Epithelial cell of proximal tubule (primary cell): ENCODE measurements at regions not wholly inside any gene's neighbourhood (a gene's known extent, or its start where the extent isn't known, plus 50 kb on each side); places are given as distances from the start of the nearest gene placed in this dataset.
A peak's percentile ranks its signal among the peaks of the same experiment; 100 is the strongest.

Source experiments
- DNase-seq: peaks from one replicate; pipeline ENCODE4 v3.0.0-alpha.2; 2011; ENCODE audit warnings: low read depth
- H3K4me3 ChIP-seq: 2 replicates; pipeline ENCODE4 v1.5.1; 2011; ENCODE audit warnings: low read depth, mild to moderate bottlenecking, low read length
- TF ChIP-seq, protein P1 (sequence below): conservative IDR thresholded peaks from 2 replicates; pipeline ENCODE4 v1.5.1; 2012; ENCODE audit warnings: low read depth, mild to moderate bottlenecking, low read length

DNA sequence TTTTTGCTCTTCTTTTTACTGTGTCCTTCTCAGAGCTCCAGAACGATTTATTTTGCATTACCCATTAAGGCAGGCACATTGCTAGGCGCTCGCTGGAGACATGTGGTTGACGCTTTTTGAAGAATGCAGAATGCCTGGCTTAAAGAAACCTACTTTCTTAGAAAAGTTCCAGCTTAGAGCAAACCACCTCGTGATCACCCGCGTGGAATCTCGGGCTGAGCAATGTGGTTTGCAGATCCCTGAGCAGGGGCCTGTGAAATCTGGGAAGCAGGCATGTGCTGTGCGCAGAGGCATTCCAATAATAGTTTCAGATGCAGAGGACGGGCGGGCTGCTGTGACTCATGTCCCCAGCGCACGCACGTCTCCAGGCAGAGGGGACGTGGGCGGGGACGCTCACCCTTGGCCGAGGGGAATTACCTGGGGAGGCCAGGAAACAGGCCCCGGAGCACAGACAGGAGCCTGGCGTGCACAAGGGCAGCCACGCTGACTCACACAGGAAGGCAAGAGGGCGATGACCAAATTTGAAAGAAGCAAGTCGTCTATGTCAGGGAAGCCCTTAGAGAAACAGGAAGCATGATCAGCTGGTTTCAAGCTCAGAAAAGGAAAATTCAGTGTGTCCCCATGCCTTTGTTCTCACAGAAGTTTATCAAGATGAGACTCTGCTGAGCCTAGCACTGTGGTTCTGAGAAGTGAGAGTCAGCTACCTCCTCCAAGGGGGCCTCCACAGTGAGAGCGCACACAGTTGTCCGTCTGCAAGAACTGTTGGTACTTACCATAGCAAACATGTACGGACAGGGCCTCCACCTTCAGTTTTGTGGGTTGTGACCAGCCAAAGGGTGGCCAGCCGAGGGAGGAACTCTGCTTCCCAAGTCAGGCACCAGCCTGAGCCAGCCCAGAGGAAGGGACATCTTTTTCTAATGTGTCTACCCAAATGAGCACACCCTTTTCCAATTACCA lies 218.6 kb downstream of the PIK3R1 start:
- no peak overlapping the region for H3K4me3 ChIP-seq
- TF ChIP-seq, protein P1, sequence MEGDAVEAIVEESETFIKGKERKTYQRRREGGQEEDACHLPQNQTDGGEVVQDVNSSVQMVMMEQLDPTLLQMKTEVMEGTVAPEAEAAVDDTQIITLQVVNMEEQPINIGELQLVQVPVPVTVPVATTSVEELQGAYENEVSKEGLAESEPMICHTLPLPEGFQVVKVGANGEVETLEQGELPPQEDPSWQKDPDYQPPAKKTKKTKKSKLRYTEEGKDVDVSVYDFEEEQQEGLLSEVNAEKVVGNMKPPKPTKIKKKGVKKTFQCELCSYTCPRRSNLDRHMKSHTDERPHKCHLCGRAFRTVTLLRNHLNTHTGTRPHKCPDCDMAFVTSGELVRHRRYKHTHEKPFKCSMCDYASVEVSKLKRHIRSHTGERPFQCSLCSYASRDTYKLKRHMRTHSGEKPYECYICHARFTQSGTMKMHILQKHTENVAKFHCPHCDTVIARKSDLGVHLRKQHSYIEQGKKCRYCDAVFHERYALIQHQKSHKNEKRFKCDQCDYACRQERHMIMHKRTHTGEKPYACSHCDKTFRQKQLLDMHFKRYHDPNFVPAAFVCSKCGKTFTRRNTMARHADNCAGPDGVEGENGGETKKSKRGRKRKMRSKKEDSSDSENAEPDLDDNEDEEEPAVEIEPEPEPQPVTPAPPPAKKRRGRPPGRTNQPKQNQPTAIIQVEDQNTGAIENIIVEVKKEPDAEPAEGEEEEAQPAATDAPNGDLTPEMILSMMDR = no peak
- DNase-seq = peak; percentile 96

DNA sequence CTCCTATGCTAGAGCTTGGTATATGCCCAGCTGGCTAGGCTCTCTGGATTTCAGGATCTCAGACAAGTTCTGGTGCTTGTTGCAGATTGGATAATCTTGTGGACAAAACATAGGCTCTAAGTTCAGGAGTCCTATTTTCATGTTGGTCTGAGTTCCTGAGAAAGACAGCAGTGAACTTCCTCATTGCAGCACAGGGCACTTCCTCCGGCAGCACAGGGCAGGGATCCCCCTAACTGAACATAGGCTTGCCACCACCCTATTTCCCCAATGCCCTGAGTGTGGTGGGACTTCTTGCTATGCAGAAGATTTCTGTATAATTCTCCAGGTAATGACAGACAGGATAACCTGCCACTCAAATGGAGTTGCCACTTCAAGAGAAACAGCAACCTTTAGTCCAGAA lies 220.1 kb downstream of the PIK3R1 start:
- no peak for DNase-seq
- TF ChIP-seq, protein P1 = no peak
- no peak overlapping the region for H3K4me3 ChIP-seq

DNA sequence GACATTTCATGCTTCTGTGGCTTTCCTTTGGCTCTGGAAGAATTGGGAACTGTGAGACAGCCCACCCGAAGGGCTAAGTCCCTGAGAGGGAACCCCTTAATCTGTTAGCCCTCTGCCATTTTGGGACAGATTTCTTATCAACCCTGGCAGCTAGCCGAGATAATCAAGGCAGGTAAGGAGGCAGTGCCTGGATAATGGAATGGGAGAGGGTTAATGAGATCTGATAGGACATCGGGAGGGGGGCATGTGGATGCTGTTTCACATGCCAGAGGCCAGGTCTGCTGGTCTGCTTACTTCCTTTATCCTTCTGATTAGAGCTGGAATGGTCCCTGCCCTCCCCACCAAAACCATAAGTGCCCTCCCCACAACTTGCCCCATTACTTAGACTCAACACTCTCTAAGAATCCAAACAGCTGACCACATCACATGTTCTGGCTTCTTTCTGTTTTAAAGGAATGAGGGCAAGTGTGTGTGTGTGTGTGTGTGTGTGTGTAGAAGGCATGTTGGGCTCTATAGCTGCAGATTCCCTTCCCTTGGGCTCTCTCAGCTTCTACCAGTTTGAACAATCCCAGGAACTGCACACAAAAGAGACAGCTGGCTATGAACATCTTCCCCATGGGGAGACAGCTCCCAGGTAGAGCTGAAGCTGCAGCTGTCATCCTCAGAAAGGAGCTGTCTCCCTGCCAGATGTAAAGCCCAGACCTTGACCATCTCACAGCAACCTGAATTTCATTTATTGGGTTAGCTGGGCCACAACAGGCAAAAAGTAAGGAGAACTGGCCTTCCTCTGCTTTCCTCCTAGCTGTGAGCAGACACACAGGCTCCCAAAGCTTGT lies 221.3 kb downstream of the PIK3R1 start:
- TF ChIP-seq, protein P1 = no peak
- DNase-seq = no peak

DNA sequence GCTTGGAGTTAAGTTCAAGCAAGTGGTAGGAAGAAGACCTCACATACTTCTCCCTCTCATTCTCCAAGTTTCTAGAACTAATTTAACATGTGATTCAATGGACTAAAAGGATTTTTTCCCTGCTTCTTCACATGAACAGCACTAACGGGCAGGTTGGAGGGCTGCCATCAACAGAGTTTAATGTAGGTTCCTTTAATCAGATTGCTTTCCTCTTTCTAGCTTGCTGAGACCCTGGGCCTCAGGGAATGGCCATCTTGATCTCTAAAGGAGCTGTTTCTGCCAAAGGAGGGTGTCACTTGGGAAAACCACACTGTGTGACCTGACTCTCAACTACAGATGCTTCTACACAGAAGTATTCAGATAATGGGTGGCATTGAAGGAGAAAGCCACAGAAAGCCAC lies 223.3 kb downstream of the PIK3R1 start:
- TF ChIP-seq, protein P1 = no peak
- no peak overlapping the region for H3K4me3 ChIP-seq
- DNase-seq = no peak

More for the DNA sequence above, 221.3 kb downstream of the PIK3R1 start:
- H3K4me3 ChIP-seq = no peak overlapping the region

DNA sequence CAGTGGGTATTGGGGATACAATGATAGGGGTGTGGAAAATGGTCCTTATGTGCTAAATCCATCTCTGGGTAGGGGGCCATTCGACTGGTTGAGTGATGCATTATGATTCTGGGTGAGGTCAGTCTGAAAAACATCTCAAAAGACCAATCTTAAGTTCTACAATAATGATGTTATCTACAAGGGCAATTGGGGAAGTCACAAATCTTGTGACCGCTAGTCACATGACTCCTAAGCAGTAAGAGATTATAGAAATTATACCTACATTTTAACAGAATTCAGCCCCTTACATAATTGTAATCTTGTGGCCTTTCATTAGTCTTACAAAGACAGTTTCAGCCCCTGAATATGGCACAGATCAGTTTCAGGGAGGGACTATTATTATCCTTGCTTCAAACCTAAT lies 224.7 kb downstream of the PIK3R1 start:
- DNase-seq = no peak
- TF ChIP-seq, protein P1 = no peak
- H3K4me3 ChIP-seq = no peak overlapping the region

DNA sequence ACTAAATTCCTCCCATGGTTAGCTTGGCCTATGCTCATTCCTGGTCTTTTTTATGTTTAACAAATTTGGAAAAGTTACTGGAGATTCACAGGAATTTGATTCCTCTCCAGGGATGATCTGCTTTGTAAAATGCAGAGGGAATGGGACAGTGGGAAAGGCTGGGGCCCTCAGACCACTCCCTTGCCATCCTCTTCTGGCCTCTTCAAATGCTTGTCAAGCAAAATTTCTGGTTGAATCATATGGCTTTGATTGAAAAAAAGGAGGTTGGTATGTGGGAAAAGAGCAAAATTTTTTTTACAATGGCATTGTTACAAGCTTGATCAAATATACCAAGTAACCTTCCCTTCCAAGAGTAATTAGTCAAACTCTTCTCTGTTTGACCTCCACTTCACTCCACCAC lies 225.1 kb downstream of the PIK3R1 start:
- TF ChIP-seq, protein P1 = no peak
- DNase-seq = no peak
- H3K4me3 ChIP-seq = no peak overlapping the region
